Medulla oblongata (tissue), 1 donor: ENCODE measurements at regions not wholly inside any gene's neighbourhood (a gene's known extent, or its start where the extent isn't known, plus 50 kb on each side); places are given as distances from the start of the nearest gene placed in this dataset.
A peak's percentile ranks its signal among the peaks of the same experiment; 100 is the strongest.

ENCODE experiments used
- DNase-seq: peaks from one replicate; pipeline ENCODE4 v3.0.0-alpha.2; 2015; ENCODE audit errors: extremely low spot score

GRCh38 chr5:9927106-9927505, 297.0 kb upstream of the TAS2R1 start:
- DNase-seq: no peak

- no peak for DNase-seq
Measured at GRCh38 chr5:9924614-9925013, 294.5 kb upstream of the TAS2R1 start.

DNA sequence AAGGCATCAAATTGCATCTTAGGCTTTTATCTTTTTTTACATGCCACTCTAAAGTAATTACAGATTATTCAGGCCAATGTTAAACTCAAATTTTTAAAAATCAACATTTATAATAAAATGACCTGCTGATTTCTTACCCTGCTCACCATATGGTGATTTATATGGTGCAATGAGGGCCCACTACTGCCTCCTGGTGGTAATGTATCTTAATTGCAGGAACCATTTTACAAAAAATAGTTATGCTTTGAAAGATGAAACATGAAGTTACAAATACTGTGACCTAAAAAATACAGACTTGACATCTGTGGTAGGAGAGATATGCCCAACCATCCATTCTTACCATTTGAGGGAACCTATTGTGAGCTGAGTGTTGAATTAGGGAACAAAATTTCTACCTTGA, 292.6 kb upstream of the TAS2R1 start:
- no peak for DNase-seq

- DNase-seq: no peak
Measured at GRCh38 chr5:9920697-9921096, 290.5 kb upstream of the TAS2R1 start.

- DNase-seq: no peak
Measured at GRCh38 chr5:9919306-9920030, 289.3 kb upstream of the TAS2R1 start.

DNA sequence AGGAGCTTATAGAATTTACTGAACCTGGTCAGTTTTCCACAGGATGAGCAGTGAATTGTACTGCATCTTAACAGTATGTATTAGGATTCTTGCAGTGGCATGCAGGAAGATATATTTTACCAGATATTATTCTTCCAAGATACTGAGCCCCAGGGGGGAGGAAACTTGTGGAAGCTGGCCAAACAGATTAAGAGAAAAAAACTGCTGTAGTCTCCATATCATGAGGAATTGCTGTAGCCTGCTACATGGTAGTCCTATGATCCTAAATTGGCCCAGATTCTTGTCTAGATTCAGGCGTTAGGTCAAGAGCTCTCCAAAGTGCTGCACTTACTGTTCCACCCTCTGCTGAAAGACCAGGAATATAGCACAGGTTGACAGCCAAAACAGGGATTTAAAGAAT, 275.5 kb upstream of the TAS2R1 start:
- no peak for DNase-seq

- DNase-seq: no peak
Measured at GRCh38 chr5:9903801-9904200, 273.6 kb upstream of the TAS2R1 start.

GRCh38 chr5:9898319-9898718, 268.2 kb upstream of the TAS2R1 start:
- peak; percentile 48 for DNase-seq

GRCh38 chr5:9895302-9895645, 265.1 kb upstream of the TAS2R1 start:
- no peak for DNase-seq

DNA sequence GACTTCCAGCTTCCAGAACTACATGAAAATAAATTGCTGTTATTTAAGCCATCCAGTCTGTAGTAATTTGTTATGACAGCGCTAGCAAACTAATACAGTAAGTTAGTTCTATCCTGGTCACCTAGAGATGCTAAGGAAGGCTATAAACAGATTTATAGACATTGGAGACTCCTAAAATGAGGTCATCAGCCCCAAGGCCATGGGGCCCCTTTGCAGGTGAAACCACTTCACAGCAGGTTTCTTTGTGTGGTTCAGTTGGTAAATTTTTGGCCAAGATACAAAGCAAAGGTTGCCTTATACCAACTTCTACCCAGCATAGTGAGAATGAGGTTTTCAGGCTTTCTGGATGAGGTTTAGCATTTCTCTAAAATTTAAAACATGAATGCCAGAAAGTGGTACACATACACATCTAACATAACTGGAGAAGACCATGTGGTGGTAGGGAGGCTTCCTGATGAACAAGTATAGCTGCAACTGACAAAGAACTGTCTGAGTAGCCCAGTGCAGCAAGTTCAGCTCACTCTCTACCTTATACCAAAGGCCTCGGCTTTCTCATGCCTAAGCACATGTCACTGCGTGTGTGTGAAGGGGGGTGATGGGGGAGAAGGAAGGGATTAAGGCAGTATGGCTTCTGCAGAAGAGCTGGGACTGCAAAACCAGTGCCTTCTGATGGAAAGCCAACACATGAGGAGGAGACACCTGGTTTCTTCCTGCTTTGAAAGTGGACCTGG, 264.6 kb upstream of the TAS2R1 start:
- DNase-seq: no peak

- no peak for DNase-seq
Measured at GRCh38 chr5:9892696-9893095, 262.5 kb upstream of the TAS2R1 start.

GRCh38 chr5:9889511-9889910, 259.4 kb upstream of the TAS2R1 start:
- DNase-seq: no peak

DNA sequence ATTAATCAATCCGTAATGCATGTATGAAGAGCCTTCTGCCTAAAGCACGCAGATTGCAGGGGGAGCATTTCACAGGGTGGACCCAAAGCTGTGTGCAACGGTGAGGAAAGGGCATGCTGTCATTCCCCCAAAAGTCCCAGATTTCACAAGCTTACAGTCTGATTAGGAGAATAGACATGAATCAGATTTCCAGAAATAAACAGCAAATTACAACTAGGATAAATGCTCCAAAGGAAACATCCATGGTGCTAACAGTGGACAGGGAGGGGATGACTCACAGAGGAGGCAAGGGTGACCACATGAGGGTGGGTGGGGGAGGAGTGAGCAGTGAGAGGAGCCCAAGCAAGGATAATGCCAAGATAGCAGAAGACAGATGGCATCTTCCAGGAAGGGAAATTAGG, 258.4 kb upstream of the TAS2R1 start:
- no peak for DNase-seq

DNA sequence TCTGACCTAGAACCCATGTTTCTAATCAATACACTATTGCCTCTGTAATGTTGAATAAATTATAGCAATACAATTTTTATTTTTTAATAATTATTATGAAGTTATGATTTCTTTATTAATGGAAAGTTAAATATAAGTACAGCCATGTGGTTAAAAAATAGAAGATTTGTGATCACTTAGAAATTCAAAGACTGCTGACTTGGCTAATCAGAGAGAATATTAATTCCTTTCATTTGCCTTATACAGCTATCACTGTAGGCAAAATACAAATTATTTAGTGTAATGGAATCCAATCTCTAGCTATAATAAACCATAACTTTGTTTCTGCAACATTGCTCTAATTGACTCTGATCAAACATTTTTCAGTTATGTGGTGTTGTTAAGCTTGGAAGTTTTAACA, 255.0 kb upstream of the TAS2R1 start:
- DNase-seq: no peak

DNA sequence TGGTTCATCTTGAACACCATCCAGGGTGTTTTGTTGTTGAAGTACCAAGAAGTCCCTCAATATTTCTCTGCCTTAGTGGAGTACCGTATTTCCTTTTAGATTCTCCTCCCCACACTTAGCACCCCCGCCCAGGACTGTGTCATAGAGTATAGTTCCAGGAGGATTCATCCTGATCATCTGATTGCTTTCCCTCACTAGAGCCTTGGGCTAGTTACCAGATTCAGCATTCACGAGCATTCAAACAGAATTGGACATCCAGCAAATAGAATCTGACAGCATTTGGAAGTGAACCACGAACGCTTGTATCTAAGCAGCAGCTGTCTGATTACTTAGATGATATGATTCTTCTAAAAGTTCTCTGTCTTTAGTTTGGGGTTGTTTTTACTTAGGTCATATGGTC, 248.1 kb upstream of the TAS2R1 start:
- DNase-seq: no peak

DNA sequence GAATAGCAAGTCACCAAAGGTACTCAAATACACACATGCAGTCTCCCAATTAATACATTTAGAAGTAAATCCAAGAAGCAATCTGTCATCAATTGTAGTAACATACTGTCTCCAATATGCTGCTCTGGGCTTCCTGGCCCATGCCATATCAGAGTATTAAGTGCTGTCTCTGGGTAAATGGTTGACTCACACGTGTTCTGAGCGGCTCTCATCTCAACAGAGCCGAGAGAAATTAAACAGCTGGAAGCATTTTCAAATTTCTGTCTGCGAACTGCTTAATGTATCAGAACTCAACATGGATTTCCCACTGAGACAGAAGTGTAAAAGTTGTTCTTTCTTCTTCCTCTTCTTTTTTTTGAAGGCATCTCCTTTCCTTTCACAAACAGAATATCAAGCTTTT, 247.3 kb upstream of the TAS2R1 start:
- DNase-seq: no peak

- DNase-seq: no peak
Measured at GRCh38 chr5:9876451-9876850, 246.3 kb upstream of the TAS2R1 start.

GRCh38 chr5:9869616-9870288, 239.6 kb upstream of the TAS2R1 start:
- DNase-seq: no peak

DNA sequence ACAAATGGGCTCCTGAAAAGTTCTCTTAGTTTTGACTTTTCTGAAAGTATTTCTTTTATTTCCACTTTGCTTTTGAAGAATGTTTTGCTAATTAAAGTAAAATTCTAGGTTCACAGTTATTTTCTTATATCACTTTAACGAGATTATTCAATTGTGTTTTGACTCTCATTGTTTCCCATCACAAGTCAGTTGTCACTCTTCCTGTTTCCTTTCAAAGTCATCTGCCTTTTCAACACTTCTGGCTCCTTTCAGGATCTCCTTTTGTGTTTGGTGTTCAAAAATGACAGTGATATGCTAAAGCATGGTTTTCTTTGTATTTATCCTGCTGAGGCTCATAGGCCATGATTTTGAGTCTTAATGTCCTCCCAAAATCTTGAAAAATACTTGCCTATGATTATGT, 235.4 kb upstream of the TAS2R1 start:
- DNase-seq: no peak

DNA sequence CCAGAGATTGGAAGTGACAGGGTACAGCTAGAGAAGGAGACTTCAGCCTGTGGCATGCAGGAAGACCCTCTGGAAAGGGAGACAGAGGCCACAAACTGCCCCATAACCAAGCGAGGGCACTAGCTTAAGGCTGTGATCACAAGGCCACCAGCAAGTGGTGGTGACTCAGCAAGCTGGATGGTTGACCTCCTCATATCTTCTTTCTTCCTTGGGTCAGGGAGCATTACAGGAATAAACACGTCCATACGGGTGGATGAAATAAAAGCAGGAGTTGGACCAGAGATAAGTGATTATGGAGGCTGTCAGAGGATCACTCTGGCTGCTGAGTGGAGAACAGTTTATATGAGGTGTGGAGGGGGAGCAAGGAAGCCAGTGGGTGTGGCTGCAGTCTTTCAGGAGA, 234.6 kb upstream of the TAS2R1 start:
- DNase-seq: no peak

- DNase-seq: no peak
Measured at GRCh38 chr5:9863486-9863885, 233.3 kb upstream of the TAS2R1 start.

- no peak for DNase-seq
Measured at GRCh38 chr5:9861666-9862256, 231.6 kb upstream of the TAS2R1 start.

DNA sequence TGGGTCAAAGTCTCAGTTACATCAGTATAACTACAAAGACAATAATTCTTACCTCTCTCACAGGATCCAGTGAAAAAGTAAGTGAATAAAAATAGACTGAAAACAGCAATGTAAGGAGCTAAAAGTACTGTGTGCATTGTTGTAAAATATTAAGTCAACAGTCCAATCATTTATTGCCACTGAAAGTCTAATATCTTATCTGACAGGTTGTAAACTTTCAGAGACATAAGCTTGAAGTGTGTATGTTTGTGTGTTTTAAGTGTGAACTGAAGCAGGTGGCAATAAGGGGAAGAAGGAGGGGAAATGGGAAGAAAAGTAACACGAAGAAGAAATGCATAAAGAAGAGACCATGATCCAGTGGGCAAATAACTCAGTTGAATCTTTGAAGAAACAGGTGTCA, 229.7 kb upstream of the TAS2R1 start:
- no peak for DNase-seq
